ENCODE measurements at regions not wholly inside any gene's neighbourhood (a gene's known extent, or its start where the extent isn't known, plus 50 kb on each side); places are given as distances from the start of the nearest gene placed in this dataset.

DNA sequence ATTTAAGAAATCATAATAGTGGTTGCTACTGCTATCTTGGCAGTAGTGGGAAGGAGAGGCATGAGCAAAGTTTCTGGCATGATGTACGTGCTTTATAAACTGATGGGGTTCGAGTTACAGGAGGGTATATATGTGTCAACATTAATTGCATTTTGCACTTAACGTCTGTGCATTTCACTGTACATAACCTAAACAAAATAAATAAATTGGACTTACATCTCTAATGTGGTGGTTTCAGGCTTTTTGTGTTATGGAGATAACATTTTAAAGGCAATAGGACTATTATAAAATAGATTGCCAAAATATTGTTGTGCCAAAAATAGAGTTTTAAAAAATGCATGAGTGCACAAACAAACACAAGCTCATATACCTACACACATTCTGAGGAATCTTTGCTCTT lies 1001.1 kb upstream of the GJE1 start:
- H3K27me3 ChIP-seq (ENCODE audit: insufficient read depth, insufficient read length): no peaks in the 10 kb centered on the region
- no peak overlapping the region for H3K9ac ChIP-seq (ENCODE audit: insufficient read length, low read depth)
- H3K4me3 ChIP-seq (ENCODE audit: insufficient read length, low read depth): no peak overlapping the region
- H3K4me1 ChIP-seq (ENCODE audit: insufficient read depth, insufficient read length): no peaks in the 10 kb centered on the region
- H3K9me3 ChIP-seq (ENCODE audit: insufficient read depth, low read length): no peaks in the 10 kb centered on the region
- no peak for TF ChIP-seq ZNF274 (IDR thresholded peaks at IDR 0.05; ENCODE audit: low read depth, low read length)
- TF ChIP-seq SUZ12 (IDR thresholded peaks at IDR 0.05; ENCODE audit: extremely low read depth, insufficient read depth, insufficient read length): no peak
- TF ChIP-seq YY1 (IDR thresholded peaks at IDR 0.05; ENCODE audit: insufficient read depth, insufficient read length): no peak
- H3K36me3 ChIP-seq (ENCODE audit: insufficient read depth, insufficient read length, low read length): no peaks in the 10 kb centered on the region
- no peak for DNase-seq (ENCODE audit: low read depth, low spot score)

DNA sequence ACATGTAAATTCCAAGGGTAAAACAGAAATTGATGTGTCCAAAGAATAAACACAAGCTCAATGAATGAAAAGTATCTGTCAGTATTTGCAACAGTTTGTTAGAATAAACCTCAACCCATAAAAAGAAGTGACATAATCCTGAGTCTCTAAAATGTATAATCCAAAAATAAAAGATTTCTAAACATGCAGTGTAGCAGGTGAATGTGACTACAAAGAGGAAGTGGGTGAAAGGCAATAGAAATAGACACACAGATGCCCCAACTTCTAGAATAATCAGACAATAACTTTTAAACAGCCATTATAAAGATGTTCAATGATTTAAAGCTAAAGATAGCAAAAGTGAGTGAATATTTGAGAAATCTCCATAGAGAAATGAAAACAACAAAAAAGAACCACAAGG lies 1009.2 kb upstream of the GJE1 start:
- no peak for DNase-seq (ENCODE audit: low read depth, low spot score)
- no peaks in the 10 kb centered on the region for H3K9me3 ChIP-seq (ENCODE audit: insufficient read depth, low read length)
- H3K36me3 ChIP-seq (ENCODE audit: insufficient read depth, insufficient read length, low read length): no peaks in the 10 kb centered on the region
- H3K9ac ChIP-seq (ENCODE audit: insufficient read length, low read depth): no peak overlapping the region
- no peaks in the 10 kb centered on the region for H3K4me1 ChIP-seq (ENCODE audit: insufficient read depth, insufficient read length)
- no peak overlapping the region for H3K4me3 ChIP-seq (ENCODE audit: insufficient read length, low read depth)
- TF ChIP-seq ZNF274 (IDR thresholded peaks at IDR 0.05; ENCODE audit: low read depth, low read length): no peak
- TF ChIP-seq YY1 (IDR thresholded peaks at IDR 0.05; ENCODE audit: insufficient read depth, insufficient read length): no peak
- no peak for TF ChIP-seq SUZ12 (IDR thresholded peaks at IDR 0.05; ENCODE audit: extremely low read depth, insufficient read depth, insufficient read length)
- no peaks in the 10 kb centered on the region for H3K27me3 ChIP-seq (ENCODE audit: insufficient read depth, insufficient read length)

GRCh38 chr6:141123049-141123448 lies 1009.7 kb upstream of the GJE1 start:
- DNase-seq (ENCODE audit: low read depth, low spot score): no peak
- TF ChIP-seq ZNF274 (IDR thresholded peaks at IDR 0.05; ENCODE audit: low read depth, low read length) (no peak), YY1 (IDR thresholded peaks at IDR 0.05; ENCODE audit: insufficient read depth, insufficient read length) (no peak), SUZ12 (IDR thresholded peaks at IDR 0.05; ENCODE audit: extremely low read depth, insufficient read depth, insufficient read length) (no peak)
- H3K9ac ChIP-seq (ENCODE audit: insufficient read length, low read depth): no peak overlapping the region
- H3K27me3 ChIP-seq (ENCODE audit: insufficient read depth, insufficient read length): no peaks in the 10 kb centered on the region
- H3K36me3 ChIP-seq (ENCODE audit: insufficient read depth, insufficient read length, low read length): no peaks in the 10 kb centered on the region
- no peaks in the 10 kb centered on the region for H3K4me1 ChIP-seq (ENCODE audit: insufficient read depth, insufficient read length)
- H3K4me3 ChIP-seq (ENCODE audit: insufficient read length, low read depth): no peak overlapping the region
- H3K9me3 ChIP-seq (ENCODE audit: insufficient read depth, low read length): no peaks in the 10 kb centered on the region

- no peaks in the 10 kb centered on the region for H3K4me1 ChIP-seq (ENCODE audit: insufficient read depth, insufficient read length)
- no peaks in the 10 kb centered on the region for H3K36me3 ChIP-seq (ENCODE audit: insufficient read depth, insufficient read length, low read length)
- no peaks in the 10 kb centered on the region for H3K27me3 ChIP-seq (ENCODE audit: insufficient read depth, insufficient read length)
- no peak overlapping the region for H3K9ac ChIP-seq (ENCODE audit: insufficient read length, low read depth)
- H3K4me3 ChIP-seq (ENCODE audit: insufficient read length, low read depth): no peak overlapping the region
- TF ChIP-seq ZNF274 (IDR thresholded peaks at IDR 0.05; ENCODE audit: low read depth, low read length): no peak
- TF ChIP-seq SUZ12 (IDR thresholded peaks at IDR 0.05; ENCODE audit: extremely low read depth, insufficient read depth, insufficient read length): no peak
- no peak for TF ChIP-seq YY1 (IDR thresholded peaks at IDR 0.05; ENCODE audit: insufficient read depth, insufficient read length)
- DNase-seq (ENCODE audit: low read depth, low spot score): no peak
- H3K9me3 ChIP-seq (ENCODE audit: insufficient read depth, low read length): no peaks in the 10 kb centered on the region
Observed at GRCh38 chr6:141118991-141119390, 1013.7 kb upstream of the GJE1 start.

- Histone ChIP-seq H3K4me1 (ENCODE audit: insufficient read depth, insufficient read length) (no peaks in the 10 kb centered on the region), H3K9me3 (ENCODE audit: insufficient read depth, low read length) (no peaks in the 10 kb centered on the region), H3K27me3 (ENCODE audit: insufficient read depth, insufficient read length) (no peaks in the 10 kb centered on the region), H3K4me3 (ENCODE audit: insufficient read length, low read depth) (no peak overlapping the region), H3K9ac (ENCODE audit: insufficient read length, low read depth) (no peak overlapping the region), H3K36me3 (ENCODE audit: insufficient read depth, insufficient read length, low read length) (no peaks in the 10 kb centered on the region)
- TF ChIP-seq ZNF274 (IDR thresholded peaks at IDR 0.05; ENCODE audit: low read depth, low read length): no peak
- no peak for TF ChIP-seq YY1 (IDR thresholded peaks at IDR 0.05; ENCODE audit: insufficient read depth, insufficient read length)
- no peak for TF ChIP-seq SUZ12 (IDR thresholded peaks at IDR 0.05; ENCODE audit: extremely low read depth, insufficient read depth, insufficient read length)
- no peak for DNase-seq (ENCODE audit: low read depth, low spot score)
Observed at GRCh38 chr6:141117874-141118273, 1014.9 kb upstream of the GJE1 start.

GRCh38 chr6:141110481-141110880 lies 1022.2 kb upstream of the GJE1 start:
- H3K4me3 ChIP-seq (ENCODE audit: insufficient read length, low read depth): no peak overlapping the region
- H3K27me3 ChIP-seq (ENCODE audit: insufficient read depth, insufficient read length): no peaks in the 10 kb centered on the region
- TF ChIP-seq YY1 (IDR thresholded peaks at IDR 0.05; ENCODE audit: insufficient read depth, insufficient read length): no peak
- no peak for TF ChIP-seq ZNF274 (IDR thresholded peaks at IDR 0.05; ENCODE audit: low read depth, low read length)
- TF ChIP-seq SUZ12 (IDR thresholded peaks at IDR 0.05; ENCODE audit: extremely low read depth, insufficient read depth, insufficient read length): no peak
- no peak for DNase-seq (ENCODE audit: low read depth, low spot score)
- H3K9me3 ChIP-seq (ENCODE audit: insufficient read depth, low read length): no peaks in the 10 kb centered on the region
- no peaks in the 10 kb centered on the region for H3K36me3 ChIP-seq (ENCODE audit: insufficient read depth, insufficient read length, low read length)
- H3K4me1 ChIP-seq (ENCODE audit: insufficient read depth, insufficient read length): no peaks in the 10 kb centered on the region
- no peak overlapping the region for H3K9ac ChIP-seq (ENCODE audit: insufficient read length, low read depth)

- no peaks in the 10 kb centered on the region for H3K4me1 ChIP-seq (ENCODE audit: insufficient read depth, insufficient read length)
- no peak overlapping the region for H3K9ac ChIP-seq (ENCODE audit: insufficient read length, low read depth)
- TF ChIP-seq YY1 (IDR thresholded peaks at IDR 0.05; ENCODE audit: insufficient read depth, insufficient read length): no peak
- no peak for TF ChIP-seq ZNF274 (IDR thresholded peaks at IDR 0.05; ENCODE audit: low read depth, low read length)
- TF ChIP-seq SUZ12 (IDR thresholded peaks at IDR 0.05; ENCODE audit: extremely low read depth, insufficient read depth, insufficient read length): no peak
- no peaks in the 10 kb centered on the region for H3K36me3 ChIP-seq (ENCODE audit: insufficient read depth, insufficient read length, low read length)
- DNase-seq (ENCODE audit: low read depth, low spot score): no peak
- H3K4me3 ChIP-seq (ENCODE audit: insufficient read length, low read depth): no peak overlapping the region
- H3K27me3 ChIP-seq (ENCODE audit: insufficient read depth, insufficient read length): no peaks in the 10 kb centered on the region
- no peaks in the 10 kb centered on the region for H3K9me3 ChIP-seq (ENCODE audit: insufficient read depth, low read length)
Observed at GRCh38 chr6:141107591-141108160, 1025.0 kb upstream of the GJE1 start.
